NCI-H82 treated with DMSO at 0.1 percent for 48 hours (cell line): ENCODE measurements at regions not wholly inside any gene's neighbourhood (a gene's known extent, or its start where the extent isn't known, plus 50 kb on each side); places are given as distances from the start of the nearest gene placed in this dataset.

Experiments
- DNase-seq: peaks from one replicate; lab custom pipeline; 2025; ENCODE audit not compliant: unreplicated experiment; lab: John Stamatoyannopoulos, UW

DNA sequence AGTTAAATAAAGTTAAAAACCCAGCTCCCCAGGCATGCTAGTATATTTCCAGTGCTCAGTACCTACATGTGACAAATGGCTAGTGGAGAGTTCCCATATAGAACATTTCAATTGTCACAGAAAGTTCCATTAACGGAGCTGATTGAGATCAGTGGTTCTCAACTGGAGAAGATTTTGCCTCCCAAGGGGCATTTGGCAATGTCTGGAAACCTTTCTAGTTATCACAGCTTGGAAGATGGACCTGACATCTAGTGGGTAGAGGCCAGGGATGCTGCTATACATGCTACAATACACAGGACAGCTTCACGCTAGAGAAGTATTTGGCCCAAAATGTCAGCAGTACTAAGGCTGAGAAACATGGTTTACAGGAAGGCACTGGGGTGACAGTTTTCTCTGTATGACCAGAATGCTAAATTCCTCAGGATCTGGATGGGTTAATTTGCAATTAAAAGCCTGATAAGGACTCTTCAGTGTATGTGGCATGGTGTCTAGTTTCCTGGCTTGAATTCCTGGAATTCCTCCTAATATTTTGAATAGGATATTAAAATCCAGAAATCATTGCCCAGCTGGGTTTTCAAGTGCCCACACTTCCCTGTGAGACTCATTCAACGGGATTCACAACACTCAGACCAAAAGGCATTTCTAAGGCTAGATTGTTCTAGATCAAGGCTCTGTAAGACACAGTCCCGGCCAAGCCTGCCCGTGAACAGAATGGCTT lies 84.7 kb upstream of the SALL4 start:
- no peak for DNase-seq

DNA sequence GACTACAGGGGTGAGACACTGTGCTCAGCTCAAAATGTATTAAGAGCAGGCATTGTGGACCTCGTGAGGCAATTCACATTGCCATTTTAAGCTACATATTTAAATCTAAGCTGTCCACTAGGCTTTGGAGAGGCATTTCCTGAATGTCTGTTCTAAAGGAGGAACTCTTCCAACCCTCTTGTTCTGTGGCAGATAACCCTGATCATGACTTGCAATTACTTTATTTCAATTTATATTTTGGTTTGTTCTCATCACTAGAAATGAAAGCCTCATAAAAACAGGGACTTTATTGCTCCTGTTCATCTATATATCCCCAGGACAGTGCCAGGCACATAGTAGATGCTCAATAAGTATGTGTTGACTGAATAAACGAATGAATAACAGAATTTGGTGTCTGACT lies 84.0 kb upstream of the SALL4 start:
- no peak for DNase-seq

DNA sequence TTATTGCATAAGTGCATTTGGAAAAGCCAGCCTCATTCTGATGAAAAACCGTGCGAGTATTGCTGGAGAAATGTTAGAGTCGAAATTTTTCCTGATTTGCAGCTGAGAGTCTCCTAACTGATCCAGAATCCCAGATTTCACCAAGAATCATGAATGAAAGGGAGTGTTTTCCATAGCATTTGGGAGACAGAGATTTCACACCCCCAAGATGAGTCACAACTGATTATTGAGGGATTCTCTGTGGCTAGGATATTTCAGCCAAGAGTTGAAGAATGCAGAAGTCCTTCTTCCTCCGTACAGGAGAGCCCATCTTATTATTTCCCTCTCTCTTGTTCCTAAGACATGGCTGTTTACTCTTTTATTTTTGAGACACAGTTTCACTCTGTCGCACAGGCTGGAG lies 82.2 kb upstream of the SALL4 start:
- DNase-seq: no peak

DNA sequence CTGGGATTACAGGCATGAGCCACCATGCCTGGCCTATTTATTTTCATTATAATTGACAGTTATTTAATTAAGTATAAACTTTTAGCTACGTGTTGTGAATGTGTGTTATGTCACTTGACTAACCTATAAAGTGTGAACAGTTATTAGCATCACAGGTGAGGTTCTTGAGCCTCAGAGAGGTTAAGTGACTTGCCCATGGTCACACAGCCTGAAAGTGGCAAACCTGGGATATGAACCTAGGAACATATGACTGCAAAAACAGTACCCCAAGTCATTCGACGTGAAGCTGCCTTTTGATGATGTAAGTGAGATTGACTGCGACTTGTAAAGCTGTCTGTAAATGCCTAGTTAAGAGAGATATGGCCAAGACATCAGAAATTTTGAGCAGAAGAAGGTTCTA lies 77.9 kb upstream of the SALL4 start:
- DNase-seq: no peak

DNA sequence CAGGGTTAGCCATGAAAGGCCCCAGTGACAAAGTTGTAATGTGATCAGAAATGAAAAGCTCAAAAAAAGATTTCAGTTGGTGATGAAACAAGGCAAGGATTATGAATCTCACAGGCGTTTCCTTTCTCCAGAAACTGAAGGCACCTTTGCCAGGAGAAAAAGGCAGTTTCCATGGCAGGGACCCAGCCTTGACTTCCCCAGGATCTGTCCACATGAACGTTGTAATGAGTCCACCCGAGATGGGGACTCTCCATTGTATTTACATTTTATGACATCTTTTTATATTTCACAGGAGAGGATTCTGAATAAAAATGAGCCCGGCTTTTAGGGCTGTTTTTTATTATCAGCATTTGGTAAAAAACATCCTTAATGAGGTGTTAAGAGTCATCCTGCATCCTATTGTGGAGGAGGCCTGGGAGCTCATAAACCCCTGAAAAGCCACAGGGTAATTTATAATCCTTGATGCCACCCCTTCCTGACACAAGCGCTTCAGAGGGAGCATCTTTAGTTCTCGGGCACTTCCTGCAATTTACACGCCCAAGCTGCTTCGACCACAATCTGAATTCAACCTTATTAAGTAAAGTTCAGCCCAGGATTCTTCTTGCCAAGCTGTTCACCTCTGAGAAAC lies 74.1 kb upstream of the SALL4 start:
- peak; percentile 2 for DNase-seq

DNA sequence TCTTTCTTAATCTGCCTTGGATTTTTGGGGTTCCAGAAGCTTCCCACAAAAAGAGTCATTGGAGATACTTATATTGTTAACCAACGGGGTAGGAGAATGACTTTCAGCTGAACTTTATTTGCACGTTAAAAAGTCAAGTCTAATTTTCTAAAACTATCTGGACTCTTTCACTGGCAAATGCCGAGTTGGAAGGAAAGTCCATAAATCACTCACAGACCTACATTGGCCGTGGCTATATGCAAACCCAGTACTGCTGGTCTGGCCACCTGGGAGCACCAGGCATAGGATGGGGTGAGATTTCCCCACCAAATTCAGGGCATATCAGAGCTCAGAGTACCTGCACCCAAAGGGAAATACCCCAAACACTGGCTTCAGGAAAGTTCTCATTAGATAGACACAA lies 71.3 kb upstream of the SALL4 start:
- DNase-seq: no peak

DNA sequence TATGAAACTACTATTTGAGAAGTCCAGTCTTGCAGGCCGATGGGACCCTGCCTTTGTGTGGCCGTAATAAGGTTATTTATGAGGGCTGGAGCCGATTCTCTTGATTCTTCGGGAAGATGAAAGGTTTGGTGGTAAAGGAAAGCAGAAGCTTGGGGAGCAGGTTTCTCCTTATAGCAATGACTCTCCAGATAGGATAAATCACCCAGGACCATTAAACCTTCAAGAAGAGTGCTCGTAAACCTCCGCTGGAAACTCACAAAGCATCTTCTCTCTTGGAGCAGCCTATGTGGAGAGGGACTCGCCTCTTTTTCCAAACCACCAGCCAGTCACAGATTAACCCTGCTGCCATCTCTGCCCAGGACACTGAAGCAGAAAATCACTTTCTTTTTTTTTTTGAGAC lies 69.6 kb upstream of the SALL4 start:
- DNase-seq: no peak

DNA sequence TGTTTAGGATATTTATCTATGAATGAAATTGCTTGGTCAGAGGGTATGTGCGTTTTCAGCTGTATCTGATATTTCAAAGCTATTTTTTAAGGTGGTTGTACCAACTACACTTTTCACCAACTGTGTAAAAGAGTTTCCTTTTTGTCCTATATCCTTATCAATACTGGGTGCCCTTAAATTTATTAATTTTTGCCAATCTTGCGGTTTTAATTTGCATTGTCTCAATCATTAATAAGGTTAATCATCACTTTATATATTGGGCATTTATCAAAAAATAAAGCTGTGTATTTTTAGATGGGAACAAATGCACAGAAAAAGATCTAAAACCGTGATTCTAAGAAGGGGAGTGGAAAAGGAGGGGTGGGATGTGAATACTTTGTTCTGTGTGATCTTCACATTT lies 66.7 kb upstream of the SALL4 start:
- DNase-seq: no peak

DNA sequence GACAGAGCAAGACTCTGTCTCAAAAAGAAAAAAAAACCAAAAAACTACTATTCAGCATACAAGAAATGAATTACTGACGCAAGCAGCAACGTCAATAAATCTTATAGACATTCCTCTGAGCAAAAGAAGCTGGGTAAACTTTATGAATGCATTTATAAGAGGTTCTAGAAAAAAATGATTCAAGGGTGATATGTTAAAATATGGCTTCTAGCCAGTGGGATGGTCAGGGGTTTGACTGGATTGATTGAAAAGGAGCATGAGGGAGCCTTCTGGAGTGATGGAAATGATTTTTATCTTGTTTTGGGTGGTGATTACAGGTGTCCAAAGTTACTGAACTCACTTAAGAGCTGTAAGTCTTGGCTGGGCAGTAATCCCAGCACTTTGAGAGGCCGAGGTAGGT lies 64.9 kb upstream of the SALL4 start:
- no peak for DNase-seq

DNA sequence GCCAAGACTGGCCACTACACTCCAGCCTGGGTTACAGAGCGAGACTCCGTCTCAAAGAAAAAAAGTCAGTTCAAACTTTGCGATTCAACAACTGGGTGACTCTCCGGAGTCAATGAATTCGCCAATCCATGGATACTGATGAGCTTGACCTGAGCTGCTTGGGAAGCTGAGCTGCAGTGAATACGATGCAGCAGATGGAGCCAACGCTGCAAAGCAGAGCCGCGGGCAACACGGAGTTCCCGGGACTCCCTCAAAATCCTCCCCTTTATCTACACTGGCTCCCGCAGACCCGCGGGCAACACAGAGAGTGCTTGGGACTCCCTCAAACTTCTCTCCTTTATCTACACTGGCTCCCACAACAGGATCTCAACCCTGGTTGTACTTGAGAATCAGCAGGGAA lies 62.6 kb upstream of the SALL4 start:
- no peak for DNase-seq

DNA sequence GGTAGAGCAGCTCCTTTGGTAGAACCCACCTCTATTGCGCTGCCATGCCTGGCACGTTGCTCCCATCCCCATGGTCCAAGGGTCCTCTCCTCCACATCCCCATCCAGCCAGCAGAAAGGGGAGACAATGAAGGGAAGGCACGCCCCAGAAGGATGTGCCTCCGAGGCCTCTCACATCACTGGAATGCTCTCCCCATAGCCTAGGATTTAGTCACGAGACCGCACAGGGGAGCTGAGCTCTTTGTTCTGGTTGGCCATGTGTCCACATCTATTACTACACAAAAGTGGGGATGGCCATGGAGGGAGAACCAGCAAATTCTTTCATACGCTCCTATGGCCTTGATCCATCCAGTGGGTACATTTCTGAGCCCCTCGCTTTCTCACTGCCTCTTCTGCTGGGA lies 60.5 kb upstream of the SALL4 start:
- no peak for DNase-seq

DNA sequence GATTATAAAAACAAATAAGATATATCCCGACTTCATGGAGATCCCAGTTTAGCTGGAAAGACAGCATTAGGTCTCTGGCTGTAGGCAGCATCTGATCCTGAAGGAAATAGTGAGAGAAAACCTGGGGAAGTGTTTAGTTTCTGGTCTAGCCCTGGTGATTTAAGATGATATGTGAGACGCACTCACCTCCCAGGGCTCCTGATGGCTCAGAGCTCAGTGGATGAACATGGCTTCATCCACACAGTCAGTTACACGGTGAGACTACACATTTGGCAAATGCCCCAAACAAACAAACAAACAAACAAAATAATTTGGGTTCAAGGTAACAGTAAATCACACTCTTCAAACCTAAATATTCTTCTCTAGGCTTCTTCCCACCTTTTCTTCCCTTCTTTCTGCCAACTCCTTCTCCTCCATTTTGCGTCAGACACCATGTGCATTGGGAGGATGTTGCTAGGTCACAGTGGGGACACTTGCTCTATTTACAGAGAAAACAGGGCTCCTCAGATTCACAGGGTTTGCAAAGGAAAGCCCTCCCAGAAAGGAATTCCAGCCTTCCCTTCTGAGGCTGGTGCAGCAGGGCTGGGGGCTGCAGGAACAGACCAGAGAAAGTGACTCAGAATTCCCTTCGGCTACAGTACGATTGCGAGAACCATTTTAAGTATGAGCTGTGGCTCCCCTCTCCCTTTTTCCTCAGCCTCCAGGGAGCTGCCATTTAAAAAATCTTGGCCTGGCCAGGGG lies 59.6 kb upstream of the SALL4 start:
- DNase-seq: no peak

DNA sequence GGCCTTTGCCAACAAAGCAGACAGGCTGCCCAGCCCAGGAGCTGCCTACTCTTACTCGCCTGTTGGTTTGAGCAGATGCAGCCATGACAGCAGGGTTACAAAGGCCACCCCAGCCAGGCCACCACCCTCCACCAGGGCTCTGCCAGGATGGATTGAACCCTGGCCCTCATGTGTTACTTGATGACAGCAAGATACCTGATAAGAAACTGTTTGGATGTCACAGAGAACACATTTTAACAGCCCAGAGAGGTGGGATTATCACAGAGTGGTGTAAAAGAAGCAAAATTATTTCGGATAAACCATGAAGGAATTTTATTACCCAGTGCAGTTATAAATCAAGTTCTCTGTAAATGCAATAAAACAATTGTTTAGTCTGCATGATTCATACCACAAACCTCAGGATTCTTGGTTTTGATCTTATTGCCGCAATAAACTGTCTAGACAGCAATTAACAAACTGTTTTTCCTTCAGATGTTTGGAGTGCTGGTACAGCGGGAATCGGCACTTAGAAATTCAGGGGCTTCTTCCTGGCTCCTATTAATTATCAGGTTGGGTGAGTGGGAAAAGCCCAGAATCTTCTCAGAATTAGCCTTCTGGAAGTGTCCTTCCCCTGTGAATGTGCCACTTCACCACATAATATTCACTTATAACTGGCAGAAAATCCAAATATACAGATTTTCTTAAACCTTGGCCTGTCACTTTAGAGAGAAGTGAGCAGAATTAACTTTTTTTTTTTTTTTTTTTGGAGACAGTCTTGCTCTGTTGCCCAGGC lies 58.0 kb upstream of the SALL4 start:
- no peak for DNase-seq

DNA sequence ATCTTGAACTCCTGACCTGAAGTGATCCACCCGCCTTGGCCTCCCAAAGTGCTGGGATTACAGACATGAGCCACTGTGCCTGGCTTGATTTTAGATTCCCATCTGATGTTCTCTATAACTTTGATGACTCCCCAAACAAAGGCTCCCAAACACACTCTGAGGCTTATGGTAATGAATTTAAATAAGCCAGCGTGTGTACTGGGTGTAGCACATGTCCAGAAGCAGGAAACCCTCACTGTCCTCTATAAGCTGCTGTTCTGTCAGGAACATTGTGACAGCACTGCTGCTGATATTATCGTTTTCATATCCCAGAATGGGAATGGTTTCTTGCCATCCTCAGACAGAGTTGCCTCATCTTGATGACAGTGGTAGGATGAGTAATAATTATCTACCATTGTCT lies 54.1 kb upstream of the SALL4 start:
- no peak for DNase-seq

DNA sequence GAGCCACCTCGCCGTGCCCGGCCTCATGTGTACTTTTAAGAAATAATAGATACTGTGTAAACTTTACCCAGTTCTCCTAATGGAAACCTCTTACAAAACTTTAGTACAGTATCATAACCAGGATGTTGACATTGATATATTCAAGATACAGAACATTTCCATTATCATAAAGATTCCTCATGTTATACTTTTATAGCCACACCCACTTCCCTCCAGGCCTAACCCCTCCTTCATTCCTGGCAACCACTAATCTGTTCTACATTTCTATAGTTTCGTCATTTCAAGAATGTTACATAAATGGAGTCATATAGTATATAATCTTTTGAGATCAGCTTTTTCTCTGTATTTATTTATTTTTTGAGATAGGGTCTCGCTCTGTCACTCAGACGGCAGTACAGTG lies 52.6 kb upstream of the SALL4 start:
- no peak for DNase-seq
